GM18868 (cell line): ENCODE measurements at regions not wholly inside any gene's neighbourhood (a gene's known extent, or its start where the extent isn't known, plus 50 kb on each side); places are given as distances from the start of the nearest gene placed in this dataset.
"Not testable (repeated sequence)": the region's sequence is repeated elsewhere in the genome, so short reads cannot be mapped to it uniquely, and the experiment has no call there.

Experiments used
- ATAC-seq: cut with Tn5 transposase; IDR thresholded peaks from one replicate; pipeline ENCODE4 v1.9.1; 2021; ENCODE audit warnings: mild to moderate bottlenecking, moderate library complexity; ENCODE audit not compliant: unreplicated experiment

DNA sequence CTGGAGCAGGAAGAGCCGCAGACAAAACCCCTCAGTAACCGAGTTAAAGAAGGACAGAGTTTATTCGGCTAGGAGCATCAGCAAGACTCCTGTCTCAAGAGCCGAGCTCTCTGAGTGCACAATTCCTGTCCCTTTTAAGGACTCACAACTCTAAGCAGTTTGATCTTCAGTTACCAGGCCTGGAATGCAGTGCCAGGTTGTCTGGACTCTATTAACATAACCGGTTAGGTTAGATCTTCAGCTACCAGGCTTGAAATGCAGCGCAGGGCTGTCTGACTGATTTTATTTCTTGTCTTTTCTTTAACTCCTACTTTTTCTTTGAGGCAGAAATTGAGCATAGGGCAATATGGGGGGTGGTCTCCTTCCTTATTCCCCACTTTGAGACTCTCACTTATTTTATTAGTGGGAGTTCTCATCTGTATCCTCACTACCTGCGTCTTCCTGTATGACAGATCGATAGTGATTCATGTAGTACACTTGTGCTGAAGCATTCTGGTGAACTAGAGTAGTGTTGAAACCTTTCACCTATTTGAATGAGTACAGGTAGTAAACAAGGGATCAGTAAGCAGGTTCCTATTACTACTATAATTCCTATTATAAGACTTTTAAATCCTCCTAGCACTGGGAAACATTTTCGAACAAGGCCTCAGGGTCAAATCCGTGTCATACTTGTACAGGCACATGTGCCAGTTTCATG lies 325.0 kb downstream of the CGGBP1 start:
- ATAC-seq: no peak

- no peak for ATAC-seq
Measured at GRCh38 chr3:87732294-87732693, 326.5 kb downstream of the CGGBP1 start.

- ATAC-seq: no peak
Measured at GRCh38 chr3:87727783-87728182, 331.0 kb downstream of the CGGBP1 start.

DNA sequence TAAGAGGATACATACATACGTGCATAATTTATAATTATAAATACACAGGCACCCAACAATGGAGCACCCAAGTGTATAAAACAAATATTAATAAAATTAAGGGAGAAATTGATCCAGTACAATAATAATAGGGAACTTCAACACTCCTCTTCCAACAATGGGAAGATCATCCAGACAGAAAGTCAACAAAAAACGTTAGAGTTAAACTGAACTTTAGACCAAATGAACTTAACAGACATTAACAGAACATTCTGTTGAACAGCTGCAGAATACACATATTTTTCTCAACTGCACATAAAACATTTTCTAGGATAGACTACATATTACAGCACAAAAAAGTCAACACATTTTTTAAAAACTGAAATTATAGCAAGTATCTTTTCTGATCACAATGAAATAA lies 339.7 kb downstream of the CGGBP1 start:
- no peak for ATAC-seq

DNA sequence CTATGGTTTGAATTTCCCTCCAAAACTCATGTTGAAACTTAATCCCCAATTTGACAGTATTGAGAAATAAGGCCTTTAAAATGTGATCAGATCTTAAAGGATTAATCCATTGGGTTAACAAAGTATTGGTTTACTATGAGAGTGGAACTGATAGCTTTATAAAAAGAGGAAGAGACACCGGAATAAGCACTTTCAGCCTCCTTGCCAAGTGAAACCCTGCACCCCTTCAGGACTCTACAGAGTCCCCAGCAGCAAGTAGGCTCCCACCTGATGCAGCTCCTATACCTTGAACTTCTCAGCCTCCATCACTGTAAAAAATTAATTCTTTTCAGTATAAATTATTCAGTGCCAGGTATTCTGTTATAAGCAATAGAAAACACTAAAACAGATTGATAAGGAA lies 348.3 kb downstream of the CGGBP1 start:
- no peak for ATAC-seq

- no peak for ATAC-seq
Measured at GRCh38 chr3:87710028-87710427, 348.8 kb downstream of the CGGBP1 start.

- ATAC-seq: no peak
Measured at GRCh38 chr3:87706176-87706575, 352.6 kb downstream of the CGGBP1 start.

DNA sequence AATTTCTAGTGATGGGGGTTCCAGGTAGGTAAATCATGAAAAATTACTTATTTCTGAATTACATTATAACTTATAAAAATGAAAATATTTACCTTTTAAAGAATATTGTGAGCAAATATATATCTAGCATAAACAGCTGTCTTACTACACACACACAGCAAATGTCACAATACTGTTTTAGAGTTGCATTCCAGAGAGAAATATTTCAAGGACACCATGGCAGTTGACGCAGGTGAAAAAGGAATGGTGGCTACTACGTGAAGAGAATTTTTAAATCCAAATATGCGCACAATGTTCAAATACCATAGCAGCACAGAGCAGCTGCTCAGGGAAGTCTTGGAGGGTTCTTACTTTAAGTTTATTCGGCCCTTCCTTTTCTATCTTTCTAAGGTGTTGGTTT lies 356.2 kb downstream of the CGGBP1 start:
- ATAC-seq: no peak

DNA sequence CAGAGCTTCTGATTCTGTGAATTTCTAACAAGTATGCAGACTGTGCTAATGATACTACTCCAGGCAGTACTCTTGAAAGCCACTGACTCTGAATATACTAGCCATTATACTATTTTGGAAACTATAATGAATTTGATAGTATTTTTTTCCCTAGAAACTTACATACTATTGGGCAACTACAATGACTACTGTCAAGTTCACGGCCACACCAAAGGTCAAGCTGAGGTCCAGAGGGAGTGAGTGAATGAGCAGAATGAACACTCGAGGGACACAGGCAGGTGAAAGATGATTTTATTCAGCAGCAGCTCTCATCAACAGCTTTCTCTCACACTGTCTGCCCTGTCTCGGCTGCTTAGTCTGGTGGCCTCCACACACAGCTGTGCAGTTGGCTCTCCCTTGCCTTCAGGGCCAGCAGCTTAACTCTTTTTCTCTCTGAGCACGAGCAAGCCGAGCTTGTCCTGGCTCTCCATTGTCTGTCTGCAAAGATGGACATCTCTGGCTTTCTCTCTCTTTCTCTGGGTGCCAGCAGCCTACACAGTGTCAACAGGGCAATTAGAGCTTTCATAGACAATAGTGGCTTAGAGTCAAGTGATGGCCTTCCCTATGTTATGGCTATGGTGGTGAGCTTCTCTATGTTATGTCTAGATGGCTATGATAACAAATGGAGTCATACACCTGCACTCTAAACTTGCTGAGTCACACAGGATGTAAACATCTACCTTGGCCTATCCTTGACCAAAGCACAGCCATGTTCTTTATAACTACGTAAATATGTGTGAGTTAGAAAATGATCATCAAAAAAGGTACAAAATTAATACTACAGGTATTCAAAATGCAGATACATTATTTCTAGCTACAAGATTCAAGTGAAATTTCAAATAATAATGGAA lies 362.4 kb downstream of the CGGBP1 start:
- no peak for ATAC-seq

DNA sequence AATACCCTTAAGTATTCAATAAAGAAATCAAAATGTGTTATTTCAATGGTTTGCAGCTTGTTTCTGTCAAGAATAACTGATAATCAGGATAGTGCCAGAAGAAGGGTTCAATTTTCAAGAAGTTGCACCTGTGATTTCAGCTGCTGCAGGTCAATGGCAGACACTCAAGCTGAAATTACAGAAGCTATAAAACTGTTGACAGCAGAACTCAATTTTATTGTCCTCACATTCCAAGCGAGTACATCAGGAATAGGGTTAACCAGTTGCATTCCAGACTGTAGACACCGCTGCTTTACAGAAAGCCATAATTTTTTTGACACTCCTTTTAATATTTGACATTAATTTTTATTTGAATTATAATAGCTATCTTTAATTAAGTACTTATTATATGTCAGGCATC lies 364.1 kb downstream of the CGGBP1 start:
- no peak for ATAC-seq

- ATAC-seq: no peak
Measured at GRCh38 chr3:87691109-87691508, 367.7 kb downstream of the CGGBP1 start.

DNA sequence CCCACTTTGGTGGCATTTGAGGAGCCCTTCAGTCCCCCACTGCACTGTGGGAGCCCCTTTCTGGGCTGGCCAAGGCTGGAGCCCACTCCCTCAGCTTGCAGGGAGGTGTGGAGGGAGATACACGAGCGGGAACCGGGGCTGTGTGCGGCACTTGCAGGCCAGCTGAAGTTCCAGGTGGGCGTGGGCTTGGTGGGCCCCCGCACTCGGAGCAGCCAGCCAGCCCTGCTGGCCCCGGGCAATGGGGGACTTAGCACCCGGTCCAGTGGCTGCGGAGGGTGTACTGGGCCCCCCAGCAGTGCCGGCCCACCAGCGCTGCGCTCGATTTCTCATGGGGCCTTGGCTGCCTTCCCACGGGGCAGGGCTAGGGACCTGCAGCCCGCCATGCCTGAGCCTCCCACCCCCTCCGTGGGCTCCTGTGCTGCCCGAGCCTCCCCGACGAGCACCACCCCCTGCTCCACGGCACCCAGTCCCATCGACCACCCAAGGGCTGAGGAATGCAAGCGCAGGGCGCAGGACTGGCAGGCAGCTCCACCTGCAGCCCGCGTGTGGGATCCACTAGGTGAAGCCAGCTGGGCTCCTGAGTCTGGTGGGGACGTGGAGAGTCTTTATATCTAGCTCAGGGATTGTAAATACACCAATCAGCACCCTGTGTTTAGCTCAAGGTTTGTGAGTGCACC lies 379.7 kb downstream of the CGGBP1 start:
- not testable (repeated sequence) for ATAC-seq

- ATAC-seq: peak; percentile 98
Measured at GRCh38 chr3:87674397-87675161, 384.2 kb downstream of the CGGBP1 start.

DNA sequence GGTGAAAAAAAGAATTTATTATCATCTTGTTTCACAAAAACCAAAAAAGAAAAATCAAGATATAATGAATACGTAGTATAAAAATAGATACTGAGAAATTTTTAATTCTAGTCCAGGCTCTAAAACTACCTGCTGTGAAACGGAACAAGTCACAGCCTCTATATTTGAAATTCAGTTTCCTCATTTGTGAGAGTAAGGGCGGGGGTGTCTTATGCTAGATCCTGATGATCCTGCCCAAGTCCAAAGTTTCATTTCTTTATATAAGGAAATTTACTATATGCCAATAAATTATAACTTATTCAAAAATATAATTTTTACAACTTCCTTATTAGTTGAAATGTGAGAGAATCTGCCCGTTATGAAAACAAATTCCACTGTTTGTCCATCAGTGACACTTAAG lies 385.7 kb downstream of the CGGBP1 start:
- no peak for ATAC-seq

DNA sequence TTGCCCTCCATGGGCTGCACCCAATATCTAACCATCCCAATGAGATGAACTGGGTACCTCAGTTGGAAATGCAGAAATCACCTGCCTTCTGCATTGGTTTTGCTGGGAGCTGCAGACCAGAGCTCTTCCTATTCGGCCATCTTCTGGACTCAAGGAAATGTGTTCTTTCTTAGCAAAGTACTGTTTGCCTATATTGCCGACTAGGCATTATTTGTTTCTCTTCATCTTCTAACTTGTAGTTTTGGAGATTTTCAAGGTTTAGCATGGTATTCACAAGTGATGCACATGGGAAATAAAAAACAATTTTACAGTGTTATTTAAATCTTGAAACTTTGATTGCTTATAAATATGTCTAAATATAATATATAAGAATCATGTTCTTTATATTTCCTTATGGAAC lies 377.8 kb upstream of the POU1F1 start:
- ATAC-seq: no peak

DNA sequence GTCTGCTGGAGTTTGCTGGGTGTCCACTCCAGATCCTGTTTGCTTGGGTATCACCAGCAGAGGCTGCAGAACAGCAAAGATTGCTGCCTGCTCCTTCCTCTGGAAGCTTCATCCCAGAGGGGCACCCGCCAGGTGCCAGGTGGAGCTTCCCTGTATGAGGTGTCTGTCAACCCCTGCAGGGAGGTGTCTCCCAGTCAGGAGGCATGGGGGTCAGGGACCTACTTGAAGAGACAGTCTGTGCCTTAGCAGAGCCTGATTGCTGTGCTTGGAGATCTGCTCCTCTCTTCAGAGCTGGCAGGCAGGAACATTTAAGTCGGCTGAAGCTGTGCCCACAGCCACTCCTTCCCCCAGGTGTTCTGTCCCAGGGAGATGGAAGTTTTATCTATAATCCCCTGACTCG lies 376.8 kb upstream of the POU1F1 start:
- ATAC-seq: not testable (repeated sequence)

GRCh38 chr3:87634426-87634825 lies 358.0 kb upstream of the POU1F1 start:
- no peak for ATAC-seq

DNA sequence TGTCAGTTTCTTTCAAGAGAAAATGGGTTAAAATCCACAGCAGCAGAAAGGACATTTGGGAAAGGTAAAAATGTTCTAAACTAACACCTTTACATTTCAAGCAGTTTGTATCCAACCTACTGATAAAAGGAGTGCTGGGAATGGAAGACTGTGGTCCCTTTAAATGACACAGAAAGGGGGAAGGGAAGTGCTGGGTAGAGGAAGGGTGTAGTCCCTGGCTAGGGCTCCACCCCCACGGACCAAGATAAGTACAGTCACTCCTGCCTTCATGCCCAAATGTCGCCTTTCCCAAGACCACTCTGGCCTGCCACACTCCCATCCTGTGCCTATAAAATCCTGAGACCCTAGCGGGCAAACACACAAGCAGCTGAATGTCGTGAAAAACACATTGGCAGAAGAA lies 350.9 kb upstream of the POU1F1 start:
- no peak for ATAC-seq

DNA sequence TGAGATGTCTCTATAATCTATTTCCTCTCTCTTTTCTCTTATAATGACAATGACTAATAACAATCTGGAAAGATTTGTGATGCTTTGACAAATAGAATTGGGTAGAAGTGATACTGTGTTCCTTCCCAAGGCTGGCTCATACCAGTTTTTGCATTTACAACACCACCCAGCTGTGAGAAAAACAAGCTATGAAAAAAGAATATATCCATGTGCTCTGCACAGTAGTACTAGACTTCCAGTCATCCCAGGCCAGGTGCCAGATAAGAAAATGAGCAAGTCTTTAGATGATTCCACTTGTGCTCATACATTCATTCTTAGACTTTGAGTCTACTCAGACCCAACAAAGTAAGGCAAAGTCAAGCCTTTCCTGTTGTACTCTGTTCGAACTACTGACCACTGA lies 350.2 kb upstream of the POU1F1 start:
- ATAC-seq: no peak

DNA sequence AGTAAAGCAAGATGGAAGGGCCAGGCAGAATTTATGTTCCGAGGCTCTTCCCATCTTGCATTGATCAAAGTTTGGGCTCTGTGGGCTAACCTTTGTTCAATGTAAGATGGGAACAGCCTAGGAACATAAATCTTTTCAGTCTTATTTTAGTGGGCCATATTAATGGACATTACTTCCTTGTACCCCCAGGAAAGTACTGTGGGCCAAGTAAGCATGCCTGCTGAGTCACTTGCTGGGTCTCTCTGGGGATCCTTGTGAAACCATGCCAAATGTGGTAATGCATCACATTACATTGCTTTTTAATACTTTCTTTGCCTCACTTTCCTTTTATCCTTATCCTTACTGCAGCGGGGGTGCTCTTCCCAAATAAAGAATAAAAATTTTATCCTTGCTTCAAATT lies 349.5 kb upstream of the POU1F1 start:
- no peak for ATAC-seq

GRCh38 chr3:87624860-87625259 lies 348.5 kb upstream of the POU1F1 start:
- no peak for ATAC-seq
